ENCODE measurements at regions not wholly inside any gene's neighbourhood (a gene's known extent, or its start where the extent isn't known, plus 50 kb on each side); places are given as distances from the start of the nearest gene placed in this dataset.

DNA sequence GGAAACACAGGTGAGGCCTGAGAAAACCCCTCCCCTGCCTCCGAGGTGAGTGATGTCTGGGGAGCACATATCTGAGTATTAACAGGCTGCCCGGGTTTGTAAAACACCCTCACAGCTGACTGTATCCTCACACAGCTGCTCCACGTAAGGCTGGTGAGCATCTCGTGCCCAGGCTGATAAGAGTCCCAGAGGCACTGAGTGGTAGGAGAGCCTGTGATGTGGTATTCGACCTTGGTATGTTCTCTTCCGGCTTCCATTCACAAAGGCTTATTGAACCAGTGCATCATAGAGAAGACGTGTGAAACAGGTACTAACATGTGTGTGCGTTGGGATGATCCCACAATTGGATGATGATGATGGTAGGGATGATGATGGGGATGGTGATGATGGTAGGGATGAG, 71.7 kb downstream of the RASSF10 start:
- Histone ChIP-seq H4K8ac (ENCODE audit: extremely low read depth, insufficient read depth, low read length) (no peak overlapping the region), H3K23ac (ENCODE audit: insufficient read length) (no peak overlapping the region), H3K9me3 (ENCODE audit: insufficient read depth in 2 of 2, low read depth in 1 of 2, low read length in 1 of 2) (no peaks in the 10 kb centered on the region), H2BK120ac (replicated peaks; ENCODE audit: low read depth, low read length) (no peak overlapping the region), H3K79me2 (ENCODE audit: control insufficient read depth in 1 of 2, insufficient read depth in 2 of 2, low read length in 2 of 2) (no peaks in the 10 kb centered on the region), H4K91ac (replicated peaks; ENCODE audit: insufficient read length, low read length) (no peak overlapping the region), H2AK5ac (ENCODE audit: low read depth, low read length) (no peak overlapping the region), H3K56ac (replicated peaks; ENCODE audit: insufficient read length, low read depth, low read length) (no peak overlapping the region), H2BK20ac (ENCODE audit: low read length) (no peak overlapping the region), H3K4ac (replicated peaks; ENCODE audit: insufficient read length, low read depth, low read length) (no peak overlapping the region), H3K79me1 (ENCODE audit: low read depth, low read length) (no peaks in the 10 kb centered on the region), H3K4me1 (replicated peaks in 1 of 4; ENCODE audit: control insufficient read depth in 3 of 4, insufficient read depth in 4 of 4, low read length in 3 of 4) (no peaks in the 10 kb centered on the region), H4K5ac (ENCODE audit: insufficient read length, low read depth, low read length) (no peak overlapping the region), H3K27me3 (replicated peaks in 1 of 4; ENCODE audit: control insufficient read depth in 3 of 4, extremely low read depth in 1 of 4, insufficient read depth in 3 of 4, low read length in 3 of 4) (no peaks in the 10 kb centered on the region), H3K4me3 (ENCODE audit: extremely low read depth in 1 of 4, insufficient read depth in 2 of 4, low read depth in 3 of 4, low read length in 4 of 4) (no peak overlapping the region), H3K27ac (ENCODE audit: low read depth, low read length) (no peak overlapping the region), H3K9ac (replicated peaks in 1 of 4; ENCODE audit: extremely low read depth in 1 of 4, low read depth in 3 of 4, low read length in 3 of 4) (no peak overlapping the region), H3K18ac (ENCODE audit: extremely low read depth, low read length) (no peak overlapping the region), H3K4me2 (ENCODE audit: insufficient read depth in 1 of 2, low read depth in 2 of 2, low read length in 2 of 2) (no peak overlapping the region), H2BK12ac (ENCODE audit: low read depth, low read length) (no peak overlapping the region; the same call in 1 of the 2 replicates), H4K20me1 (replicated peaks in 1 of 2; ENCODE audit: control insufficient read depth in 1 of 2, insufficient read depth in 2 of 2, low read length in 2 of 2) (no peaks in the 10 kb centered on the region), H3K14ac (ENCODE audit: insufficient read length) (no peak overlapping the region), H3K23me2 (ENCODE audit: low read depth, low read length) (no peaks in the 10 kb centered on the region), H2BK5ac (ENCODE audit: low read depth, low read length) (no peak overlapping the region), H2BK15ac (ENCODE audit: low read length) (no peak overlapping the region), H2AFZ (ENCODE audit: low read length) (no peak overlapping the region), H3K36me3 (ENCODE audit: control insufficient read depth in 2 of 4, insufficient read depth in 4 of 4, low read length in 3 of 4) (no peaks in the 10 kb centered on the region)
- ChIA-PET CTCF (ENCODE audit: partially characterized antibody) (interaction anchor here (0.9 kb wide), 1 partner anchor 65 kb away, joined by 3 read pairs; no protein-coding TSS in a partner anchor), POLR2A (ENCODE audit: partially characterized antibody) (no interaction called here)
- FAIRE-seq: no peak
- DNase-seq (ENCODE audit: low read depth in 1 of 2, low spot score in 2 of 2): no peak
- TF ChIP-seq KDM5A (IDR thresholded peaks at IDR 0.05; ENCODE audit: low read length) (no peak), TAF7 (optimal IDR thresholded peaks at IDR 0.05; ENCODE audit: borderline replicate concordance, low read depth, low read length) (no peak), HDAC2 (IDR thresholded peaks at IDR 0.05; ENCODE audit: borderline replicate concordance in 1 of 2, low read depth in 2 of 2, low read length in 2 of 2) (no peak), HDAC6 (IDR thresholded peaks at IDR 0.05; ENCODE audit: low read depth, low read length) (no peak), RFX5 (IDR thresholded peaks at IDR 0.05; ENCODE audit: borderline replicate concordance, low read depth, low read length) (no peak), CBX8 (IDR thresholded peaks at IDR 0.05; ENCODE audit: borderline replicate concordance, low read depth, low read length) (no peak), KDM4A (IDR thresholded peaks at IDR 0.05; ENCODE audit: low read depth, low read length, severe bottlenecking) (no peak), JUND (IDR thresholded peaks at IDR 0.05; ENCODE audit: low read length) (no peak), SIRT6 (IDR thresholded peaks at IDR 0.05; ENCODE audit: low read length) (no peak), EGR1 (IDR thresholded peaks at IDR 0.05; ENCODE audit: borderline replicate concordance, low read depth, low read length) (no peak), EP300 (IDR thresholded peaks at IDR 0.05; ENCODE audit: borderline replicate concordance in 1 of 2, low read depth in 2 of 2, low read length in 2 of 2) (no peak)
- WGBS, 2 experiments (ENCODE audit: extremely low coverage in 1 of 2, insufficient coverage in 1 of 2, insufficient read length in 1 of 2, insufficient replicate concordance in 2 of 2, low coverage in 1 of 2, low lambda C conversion rate in 2 of 2, missing lambda C conversion rate in 1 of 2): 90% methylated on average over 8 of the region's 8 CpGs; no CpG with 5 or more reads in 1 of the 2 experiments
